Gastroesophageal sphincter (tissue), 4 donors: ENCODE measurements at regions not wholly inside any gene's neighbourhood (a gene's known extent, or its start where the extent isn't known, plus 50 kb on each side); places are given as distances from the start of the nearest gene placed in this dataset.

Experiments
- ATAC-seq: fragments of 150-250 bp; one replicate; pipeline ENCODE4 v1.9.1; 2016; ENCODE audit warnings: mild to moderate bottlenecking, moderate library complexity
- H3K27ac ChIP-seq, 4 donors: fragments of 200-600 bp; sonication (generic) in 3 of 4; 1 replicate in 3 of 4; 2 replicates in 1 of 4; pipeline ENCODE4 v1.5.1; 2016 to 2019
- H3K27me3 ChIP-seq: fragments of 200-600 bp; sonication (generic); one replicate; pipeline ENCODE4 v1.5.1; 2019
- H3K36me3 ChIP-seq, 2 donors: fragments of 200-600 bp; sonication (generic); one replicate each; pipeline ENCODE4 v1.5.1; 2019; ENCODE audit warnings: control low read depth in 1 of 2
- H3K4me1 ChIP-seq, 3 donors: fragments of 200-600 bp; sonication (generic); 1 replicate in 2 of 3; 2 replicates in 1 of 3; pipeline ENCODE4 v1.5.1; 2016 to 2019; ENCODE audit warnings: control low read depth in 2 of 3
- H3K4me3 ChIP-seq, 2 donors: fragments of 200-600 bp; sonication (generic); one replicate each; pipeline ENCODE4 v1.5.1; 2019; ENCODE audit warnings: mild to moderate bottlenecking in 1 of 2, moderate library complexity in 1 of 2
- H3K9me3 ChIP-seq, 3 donors: fragments of 200-600 bp; sonication (generic); one replicate each; pipeline ENCODE4 v1.5.1; 2017 to 2019; ENCODE audit warnings: control low read depth in 2 of 3
- CTCF ChIP-seq, 4 experiments: fragments of 200-600 bp in 2 of 4; fragments of 450-650 bp in 2 of 4; sonication (generic) in 1 of 4; IDR thresholded peaks; one replicate each; pipeline ENCODE4 v1.5.1; 2017 to 2019; ENCODE audit warnings: antibody characterized with exemption in 4 of 4, mild to moderate bottlenecking in 2 of 4, moderate library complexity in 2 of 4
- EP300 ChIP-seq: sonication (generic); formaldehyde crosslinking; IDR thresholded peaks from one replicate; pipeline ENCODE4 v1.6.1; 2017; ENCODE audit warnings: antibody characterized with exemption, mild to moderate bottlenecking
- POLR2A ChIP-seq, 2 donors: fragments of 450-650 bp; IDR thresholded peaks; one replicate each; pipeline ENCODE4 v1.6.1; 2017; ENCODE audit warnings: antibody characterized with exemption in 2 of 2, mild to moderate bottlenecking in 2 of 2, moderate library complexity in 1 of 2
- POLR2AphosphoS5 ChIP-seq: sonication (generic); formaldehyde crosslinking; IDR thresholded peaks from one replicate; pipeline ENCODE4 v1.6.1; 2017; ENCODE audit warnings: antibody characterized with exemption
- WGBS, 2 donors: methylation state at CpG; one replicate each; pipeline ENCODE4 v1.1.5; 2018; ENCODE audit warnings: low coverage in 1 of 2; 5-methylcytosine and 5-hydroxymethylcytosine counted together

DNA sequence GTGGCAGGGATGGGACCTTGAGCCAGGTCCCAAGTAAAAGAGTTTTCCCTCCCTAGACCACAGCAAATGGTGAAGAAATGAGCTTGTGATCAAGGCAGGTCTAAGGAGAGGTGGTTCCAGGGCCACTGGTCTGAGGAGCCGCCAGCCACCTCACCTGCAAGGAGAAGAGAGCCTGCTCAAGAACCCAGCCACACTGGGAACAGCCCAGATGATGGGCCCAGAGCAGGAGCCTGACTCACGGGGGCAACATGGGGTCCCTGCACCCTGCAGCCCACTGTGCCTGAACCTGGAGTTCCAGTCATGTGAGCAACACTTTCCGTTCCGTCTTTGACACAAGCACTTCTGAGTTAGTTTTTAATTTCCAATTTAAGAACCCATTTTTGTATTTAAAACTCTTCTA is 204.5 kb upstream of the CDH4 start:
- peaks cover 2% of the 10 kb centered on the region for H3K27me3 ChIP-seq
- ATAC-seq = no peak
- no peak overlapping the region for H3K4me3 ChIP-seq
- peaks cover 0 to 4% (median 0%) of the 10 kb centered on the region in 3 donors for H3K9me3 ChIP-seq
- H3K36me3 ChIP-seq = no peaks in the 10 kb centered on the region
- 73 to 80% methylated on average over 2 to 3 of the region's 4 CpGs for WGBS, 2 donors
- TF ChIP-seq POLR2AphosphoS5 (no peak), EP300 (no peak), POLR2A (IDR thresholded peaks at IDR 0.05) (no peak), CTCF (IDR thresholded peaks at IDR 0.05) (no peak)
- no peak overlapping the region for H3K27ac ChIP-seq
- H3K4me1 ChIP-seq = no peaks in the 10 kb centered on the region

DNA sequence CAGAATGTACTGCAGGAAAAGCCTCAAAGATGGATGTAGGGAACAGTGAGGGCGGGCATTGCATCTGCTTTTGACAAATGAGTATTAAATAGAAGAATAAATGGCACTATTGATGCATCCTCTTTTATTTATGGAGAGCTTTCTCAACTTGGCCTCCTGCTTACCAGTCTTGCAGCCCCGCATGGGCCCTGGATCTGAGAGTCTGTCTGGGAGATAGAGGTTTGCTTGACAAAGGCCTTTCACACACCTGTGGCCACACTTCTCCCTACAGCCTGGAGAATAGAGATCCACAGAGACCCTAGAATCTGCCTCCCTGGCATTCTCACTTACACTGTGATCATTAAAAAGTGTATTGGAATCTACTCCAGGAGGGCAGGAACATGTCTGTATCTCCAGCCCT is 203.8 kb upstream of the CDH4 start:
- Histone ChIP-seq H3K27ac (no peak overlapping the region), H3K4me1 (peaks cover 0 to 7% (median 0%) of the 10 kb centered on the region in 3 donors), H3K36me3 (no peaks in the 10 kb centered on the region), H3K27me3 (peaks cover 6% of the 10 kb centered on the region), H3K9me3 (peaks cover 0 to 4% (median 0%) of the 10 kb centered on the region in 3 donors), H3K4me3 (no peak overlapping the region)
- 71 to 100% methylated on average over 1 to 2 of the region's 2 CpGs for WGBS, 2 donors
- no peak for ATAC-seq
- no peak for TF ChIP-seq POLR2AphosphoS5
- no peak for TF ChIP-seq CTCF (IDR thresholded peaks at IDR 0.05)
- TF ChIP-seq EP300 = no peak
- no peak for TF ChIP-seq POLR2A (IDR thresholded peaks at IDR 0.05)

DNA sequence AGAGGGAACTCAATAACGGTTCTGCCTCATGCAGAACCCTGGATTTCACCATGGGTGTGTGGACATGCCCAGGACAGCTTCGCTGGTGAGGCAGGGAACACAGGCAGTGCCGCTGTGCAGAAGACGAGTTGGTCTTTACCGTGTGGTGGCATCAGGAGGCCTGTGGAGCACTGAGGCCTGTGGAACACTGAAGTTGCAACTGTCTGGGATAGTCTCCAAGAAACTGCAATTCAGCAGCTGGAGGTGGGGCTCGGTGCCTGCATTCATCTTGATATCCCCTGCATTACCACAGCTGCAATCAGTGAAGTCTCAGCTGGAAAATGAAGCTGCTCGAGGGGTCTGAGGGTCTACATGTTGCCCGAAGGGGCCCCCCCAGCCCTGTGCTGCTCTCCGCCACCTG is 202.4 kb upstream of the CDH4 start:
- 40 to 76% methylated on average over 1 to 4 of the region's 9 CpGs for WGBS, 2 donors
- H3K4me1 ChIP-seq = peaks cover 0 to 7% (median 0%) of the 10 kb centered on the region in 3 donors
- no peak overlapping the region for H3K27ac ChIP-seq
- TF ChIP-seq CTCF (IDR thresholded peaks at IDR 0.05) (no peak), POLR2AphosphoS5 (no peak), EP300 (no peak), POLR2A (IDR thresholded peaks at IDR 0.05) (no peak)
- no peak for ATAC-seq
- H3K9me3 ChIP-seq = peaks cover 0 to 4% (median 0%) of the 10 kb centered on the region in 3 donors
- H3K27me3 ChIP-seq = peaks cover 6% of the 10 kb centered on the region
- H3K36me3 ChIP-seq = no peaks in the 10 kb centered on the region
- no peak overlapping the region for H3K4me3 ChIP-seq

DNA sequence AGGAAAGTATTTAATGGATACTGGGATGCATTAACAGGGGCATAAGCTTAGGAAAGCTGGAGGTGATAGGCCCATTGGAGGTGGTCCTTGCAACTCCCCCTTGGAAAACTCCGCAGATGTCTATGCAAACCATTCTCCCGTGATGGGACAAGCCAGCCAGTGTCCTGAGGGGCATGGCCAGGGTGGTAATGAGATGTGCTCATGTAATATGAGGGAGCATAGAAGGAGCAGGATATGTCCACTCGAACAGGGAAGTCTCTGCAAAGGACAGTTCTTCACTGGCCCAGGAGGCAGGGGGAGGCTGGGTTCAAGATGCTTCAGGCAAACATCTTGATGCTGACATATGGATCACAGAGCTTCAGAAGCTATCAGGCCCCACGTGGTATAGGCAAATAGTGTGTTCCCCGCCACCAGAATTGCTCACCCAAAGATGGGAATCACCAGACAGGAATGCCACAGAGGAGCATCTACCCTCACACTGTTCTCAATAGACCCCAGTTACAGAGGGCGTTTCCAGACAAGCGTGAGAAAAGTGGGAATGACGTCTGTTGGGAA is 201.6 kb upstream of the CDH4 start:
- H3K36me3 ChIP-seq = no peaks in the 10 kb centered on the region
- no peak overlapping the region for H3K4me3 ChIP-seq
- H3K9me3 ChIP-seq = peaks cover 0 to 4% (median 0%) of the 10 kb centered on the region in 3 donors
- no peak overlapping the region for H3K27ac ChIP-seq
- peaks cover 6% of the 10 kb centered on the region for H3K27me3 ChIP-seq
- peaks cover 0 to 7% (median 0%) of the 10 kb centered on the region in 3 donors for H3K4me1 ChIP-seq
- no peak for ATAC-seq
- TF ChIP-seq POLR2A (IDR thresholded peaks at IDR 0.05) (no peak), CTCF (IDR thresholded peaks at IDR 0.05) (no peak), POLR2AphosphoS5 (no peak), EP300 (no peak)
- 79 to 100% methylated on average over 1 to 5 of the region's 8 CpGs for WGBS, 2 donors

GRCh38 chr20:61052195-61052750 is 199.8 kb upstream of the CDH4 start:
- ATAC-seq = no peak
- Histone ChIP-seq H3K36me3 (no peaks in the 10 kb centered on the region), H3K4me3 (no peak overlapping the region), H3K9me3 (peaks cover 0 to 4% (median 0%) of the 10 kb centered on the region in 3 donors), H3K27me3 (peaks cover 6% of the 10 kb centered on the region), H3K4me1 (peaks cover 0 to 7% (median 0%) of the 10 kb centered on the region in 3 donors), H3K27ac (no peak overlapping the region)
- 40 to 54% methylated on average over 5 to 13 of the region's 16 CpGs for WGBS, 2 donors
- TF ChIP-seq POLR2AphosphoS5 (no peak), EP300 (no peak), CTCF (IDR thresholded peaks at IDR 0.05) (no peak), POLR2A (IDR thresholded peaks at IDR 0.05) (no peak)
